NCI-H345 (cell line): ENCODE measurements at regions not wholly inside any gene's neighbourhood (a gene's known extent, or its start where the extent isn't known, plus 50 kb on each side); places are given as distances from the start of the nearest gene placed in this dataset.
"Not testable (repeated sequence)": the region's sequence is repeated elsewhere in the genome, so short reads cannot be mapped to it uniquely, and the experiment has no call there.

Experiments used
- DNase-seq: peaks from one replicate; lab custom pipeline; 2025; lab: John Stamatoyannopoulos, UW

- DNase-seq: no peak
These were observed 152.8 kb downstream of the TFCP2L1 start for GRCh38 chr2:121132054-121132761.

GRCh38 chr2:121132762-121133107 lies 152.3 kb downstream of the TFCP2L1 start:
- no peak for DNase-seq

DNA sequence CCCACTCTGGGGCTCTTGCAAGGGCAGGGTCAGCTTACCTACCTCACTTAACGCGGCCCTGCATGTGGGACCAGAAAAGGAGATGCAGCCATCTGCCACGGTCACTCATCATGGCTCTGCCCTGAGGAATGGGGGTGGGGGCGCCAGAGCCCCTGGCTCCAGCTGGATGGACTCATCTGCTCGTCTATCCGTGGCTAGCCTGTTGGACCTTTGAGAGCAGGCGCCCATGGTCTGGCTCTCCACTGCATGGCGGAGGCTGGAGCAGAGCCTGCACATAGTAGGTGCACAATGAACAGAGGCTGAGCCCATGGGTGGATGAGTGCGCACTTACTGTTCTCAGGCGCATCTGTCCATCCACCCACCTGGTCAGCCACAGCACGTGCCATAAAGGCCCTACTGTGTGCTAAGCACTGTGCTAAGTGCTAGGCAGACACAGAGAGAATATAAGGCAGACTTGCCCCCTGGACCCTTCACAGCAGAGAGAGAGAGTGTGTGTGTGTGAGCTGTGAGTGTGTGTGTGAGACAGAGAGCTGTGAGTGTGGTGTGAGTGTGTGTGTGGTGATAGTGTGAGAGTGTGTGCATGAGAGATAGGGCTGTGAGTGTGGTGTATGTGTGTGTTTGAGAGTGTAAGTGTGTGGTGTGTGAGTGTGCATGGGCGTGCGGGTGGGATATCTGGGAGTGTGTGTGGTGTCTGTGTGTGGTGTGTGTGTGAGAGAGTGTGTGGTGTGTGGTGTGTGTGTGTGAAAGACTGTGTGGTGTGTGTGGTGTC lies 151.3 kb downstream of the TFCP2L1 start:
- DNase-seq: no peak

DNA sequence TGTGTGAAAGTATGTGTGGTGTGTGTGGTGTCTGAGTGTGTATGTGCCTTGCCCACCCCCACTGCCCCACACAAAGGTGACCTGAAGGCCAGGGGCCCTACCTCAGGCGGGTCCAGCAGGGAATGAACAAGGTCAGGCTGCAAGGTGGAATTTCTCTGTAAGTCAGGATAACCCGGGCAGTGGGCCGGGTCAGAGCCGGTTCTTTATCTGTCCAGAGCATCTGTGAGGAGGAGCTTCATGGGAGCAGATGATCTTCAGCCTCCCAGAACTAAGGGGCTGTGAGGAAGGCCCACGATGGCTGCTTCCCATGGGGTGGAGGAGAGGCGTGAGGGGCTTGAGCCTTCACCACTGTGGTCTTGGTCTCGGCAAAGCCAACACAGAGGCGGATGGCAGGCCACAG lies 150.3 kb downstream of the TFCP2L1 start:
- DNase-seq: no peak

- no peak for DNase-seq
These were observed 149.7 kb downstream of the TFCP2L1 start for GRCh38 chr2:121135168-121135853.

- DNase-seq: no peak
These were observed 148.7 kb downstream of the TFCP2L1 start for GRCh38 chr2:121136323-121136722.

GRCh38 chr2:121137571-121137970 lies 147.4 kb downstream of the TFCP2L1 start:
- DNase-seq: no peak

DNA sequence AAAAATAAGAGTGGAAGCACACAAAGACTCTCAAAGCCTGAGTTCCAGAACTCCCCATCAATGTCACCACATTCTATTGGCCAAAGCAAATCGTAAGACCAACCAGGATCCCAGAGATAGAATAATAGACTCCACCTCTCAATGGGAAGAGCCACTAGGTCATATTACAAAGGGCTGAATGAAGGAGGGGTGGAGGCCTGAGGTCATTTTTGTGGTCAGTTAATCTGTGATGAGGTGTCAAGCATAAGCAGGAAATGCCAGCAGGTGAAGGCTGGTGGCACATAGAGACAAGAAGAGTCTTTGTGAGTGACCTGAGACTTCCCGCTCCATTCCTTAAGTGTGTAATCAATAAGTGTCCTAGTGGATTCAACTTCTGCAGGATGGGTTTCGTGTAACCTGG lies 144.3 kb downstream of the TFCP2L1 start:
- DNase-seq: no peak

DNA sequence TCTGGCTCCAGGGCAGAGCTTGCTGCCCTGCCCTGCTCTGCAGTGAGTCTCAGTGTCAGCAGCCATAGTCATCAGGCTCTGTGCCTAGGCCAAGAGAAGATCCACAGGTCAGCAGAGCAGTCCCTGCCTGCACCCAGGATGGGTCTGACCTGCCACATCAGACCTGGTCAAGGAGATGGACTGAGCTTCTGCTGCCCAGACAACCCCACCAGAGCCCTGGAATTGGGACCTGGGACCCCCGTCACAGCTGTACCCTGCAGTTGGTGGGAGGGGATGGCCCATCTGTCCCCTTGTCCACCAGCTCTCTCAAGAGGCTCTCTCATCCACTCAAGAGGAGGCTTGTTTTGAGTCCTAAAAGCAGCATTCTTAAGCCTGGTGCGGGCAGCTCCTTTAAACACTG lies 142.6 kb downstream of the TFCP2L1 start:
- DNase-seq: no peak

DNA sequence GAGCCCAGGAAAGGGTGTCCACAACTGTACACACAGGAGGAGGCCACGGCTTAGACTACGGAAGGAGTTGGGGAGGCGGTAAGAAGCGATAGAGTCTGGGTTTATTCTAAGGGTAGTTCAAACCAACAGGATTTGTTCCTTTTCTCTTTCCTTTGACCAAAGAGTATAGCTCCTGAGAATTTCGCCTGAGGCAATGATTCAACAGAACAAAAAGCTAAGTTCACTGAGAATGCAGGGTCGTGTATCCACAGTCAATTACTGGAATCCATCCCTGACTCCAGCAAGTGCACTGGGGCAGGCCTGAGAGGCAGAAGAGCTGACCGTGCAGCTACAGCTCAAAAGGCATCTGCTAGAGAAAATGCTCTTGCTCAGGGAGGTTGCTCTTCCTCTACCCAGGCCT lies 140.9 kb downstream of the TFCP2L1 start:
- DNase-seq: no peak

- no peak for DNase-seq
These were observed 138.4 kb downstream of the TFCP2L1 start for GRCh38 chr2:121146630-121147029.

- no peak for DNase-seq
These were observed 137.2 kb downstream of the TFCP2L1 start for GRCh38 chr2:121147766-121148165.

GRCh38 chr2:121148481-121148880 lies 136.5 kb downstream of the TFCP2L1 start:
- DNase-seq: no peak

GRCh38 chr2:121149384-121149783 lies 135.6 kb downstream of the TFCP2L1 start:
- no peak for DNase-seq

GRCh38 chr2:121150126-121150525 lies 134.9 kb downstream of the TFCP2L1 start:
- DNase-seq: no peak

GRCh38 chr2:121150713-121151112 lies 134.3 kb downstream of the TFCP2L1 start:
- no peak for DNase-seq

- DNase-seq: no peak
These were observed 133.5 kb downstream of the TFCP2L1 start for GRCh38 chr2:121151311-121152109.

DNA sequence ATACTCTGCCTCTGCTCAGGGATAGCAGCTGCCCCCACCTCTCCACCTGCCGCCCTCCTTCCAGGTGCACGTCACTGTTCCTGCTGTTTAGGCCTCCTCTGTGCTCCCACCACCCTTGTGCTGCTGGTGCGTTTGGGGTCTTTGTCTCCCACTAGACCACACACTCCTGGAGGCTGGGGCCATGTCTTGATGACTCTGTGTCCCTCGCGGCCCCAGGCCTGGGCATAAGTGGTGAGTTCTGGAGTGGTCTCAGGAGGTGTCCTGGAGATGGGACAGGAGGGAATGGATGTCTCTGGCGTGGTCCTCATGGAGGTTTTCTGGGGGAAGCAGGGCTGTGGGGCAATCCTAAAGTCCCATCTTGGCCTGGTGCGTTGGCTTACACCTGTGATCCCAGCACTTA lies 132.1 kb downstream of the TFCP2L1 start:
- no peak for DNase-seq

DNA sequence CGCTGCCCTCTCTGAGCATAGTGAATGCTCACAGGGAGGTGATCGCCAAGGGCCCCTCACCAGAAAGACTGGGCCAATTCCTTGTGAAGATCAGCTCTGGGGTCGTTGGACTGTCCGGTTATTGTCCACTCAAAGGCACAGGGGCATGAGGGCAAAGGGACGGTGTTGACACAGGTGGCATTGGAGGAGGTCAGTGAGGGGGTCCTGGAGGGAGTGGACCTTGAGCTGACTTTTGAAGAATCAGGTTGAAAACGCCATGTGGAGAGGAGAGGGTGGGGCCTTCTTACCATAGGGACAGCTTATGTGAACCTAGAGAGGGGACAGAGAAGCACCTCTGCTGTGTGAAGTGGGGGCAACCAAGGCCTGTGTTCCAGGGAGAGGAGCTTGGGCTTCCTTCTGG lies 131.5 kb downstream of the TFCP2L1 start:
- no peak for DNase-seq

DNA sequence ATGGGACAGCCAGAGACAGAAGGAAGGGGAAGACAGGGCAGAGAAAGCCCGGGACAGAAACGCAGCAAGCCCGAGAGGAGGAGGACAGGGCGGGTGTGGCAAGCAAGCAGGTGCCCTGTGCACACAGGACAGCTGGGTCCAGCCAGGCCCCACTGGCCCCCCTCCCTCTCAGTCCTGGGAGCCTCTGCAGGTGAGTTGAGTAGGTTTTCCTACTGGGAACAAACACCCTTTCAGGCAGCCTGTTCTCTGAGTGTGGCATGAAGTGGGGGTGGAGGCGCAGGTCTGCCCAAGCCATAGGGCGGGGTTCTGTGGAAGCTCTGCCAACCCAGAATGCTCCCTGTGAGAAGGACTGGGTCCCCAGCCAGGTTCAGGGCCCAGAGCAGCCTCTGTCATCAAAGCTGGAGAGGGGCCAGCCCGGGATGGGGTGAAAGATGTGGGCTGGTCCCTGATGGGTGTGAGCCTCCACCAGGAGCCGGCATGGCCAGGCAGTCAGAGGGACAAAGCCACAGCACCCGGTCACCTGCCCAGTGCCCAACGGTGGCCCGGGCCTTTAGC lies 129.4 kb downstream of the TFCP2L1 start:
- DNase-seq: peak; percentile 71

GRCh38 chr2:121157481-121157880 lies 127.5 kb downstream of the TFCP2L1 start:
- DNase-seq: not testable (repeated sequence)
